Body of pancreas (tissue), 4 donors: ENCODE measurements at regions not wholly inside any gene's neighbourhood (a gene's known extent, or its start where the extent isn't known, plus 50 kb on each side); places are given as distances from the start of the nearest gene placed in this dataset.
"Not testable (repeated sequence)": the region's sequence is repeated elsewhere in the genome, so short reads cannot be mapped to it uniquely, and the experiment has no call there.

Experiments
- ATAC-seq: fragments of 150-250 bp; one replicate; pipeline ENCODE4 v1.9.1; 2016
- DNase-seq, 4 donors: peaks; one replicate each; pipeline ENCODE4 v3.0.0-alpha.2; 2019
- H3K27ac ChIP-seq, 4 donors: fragments of 200-600 bp; sonication (generic); 1 replicate in 3 of 4; 2 replicates in 1 of 4; pipeline versions ENCODE4 v1.5.1 to v1.6.1; 2016 to 2019; ENCODE audit warnings: mild to moderate bottlenecking in 1 of 4, mixed read lengths in 1 of 4, moderate library complexity in 1 of 4
- H3K27me3 ChIP-seq, 2 donors: fragments of 200-600 bp; sonication (generic); one replicate each; pipeline ENCODE4 v1.6.0; 2016; ENCODE audit warnings: mild to moderate bottlenecking in 1 of 2
- H3K36me3 ChIP-seq, 2 donors: fragments of 200-600 bp; sonication (generic); replicated peaks in 1 of 2; 2 replicates each; pipeline ENCODE4 v1.5.1; 2016; ENCODE audit warnings: low read depth in 2 of 2; ENCODE audit not compliant: insufficient read depth in 1 of 2
- H3K4me1 ChIP-seq: fragments of 200-600 bp; sonication (generic); one replicate; pipeline ENCODE4 v1.6.0; 2016
- H3K4me3 ChIP-seq, 2 donors: fragments of 200-600 bp; sonication (generic); 1 replicate in 1 of 2; 2 replicates in 1 of 2; pipeline ENCODE4 v1.5.1; 2016 to 2019
- H3K9me3 ChIP-seq, 3 donors: fragments of 200-600 bp; sonication (generic); 1 replicate in 2 of 3; 2 replicates in 1 of 3; pipeline ENCODE4 v1.5.1; 2016
- POLR2A ChIP-seq, 3 donors: fragments of 450-650 bp; IDR thresholded peaks; one replicate each; pipeline ENCODE4 v1.6.1; 2016; ENCODE audit warnings: antibody characterized with exemption in 3 of 3, mild to moderate bottlenecking in 2 of 3
- WGBS, 2 donors: methylation state at CpG; one replicate each; pipeline ENCODE4 v1.1.5; 2017; 5-methylcytosine and 5-hydroxymethylcytosine counted together
- intact Hi-C: fragments of 100-400 bp; cut with DNase I; formaldehyde crosslinking; loops from one replicate; pipeline ENCODE4 v1.15.1; 2023
- TF ChIP-seq, protein P1 (sequence below), 7 experiments: fragments of 450-650 bp in 4 of 7; fragments of 200-600 bp in 3 of 7; sonication (generic) in 3 of 7; IDR thresholded peaks; one replicate each; pipeline ENCODE4 v1.5.1; 2016 to 2019; ENCODE audit warnings: antibody characterized with exemption in 7 of 7

DNA sequence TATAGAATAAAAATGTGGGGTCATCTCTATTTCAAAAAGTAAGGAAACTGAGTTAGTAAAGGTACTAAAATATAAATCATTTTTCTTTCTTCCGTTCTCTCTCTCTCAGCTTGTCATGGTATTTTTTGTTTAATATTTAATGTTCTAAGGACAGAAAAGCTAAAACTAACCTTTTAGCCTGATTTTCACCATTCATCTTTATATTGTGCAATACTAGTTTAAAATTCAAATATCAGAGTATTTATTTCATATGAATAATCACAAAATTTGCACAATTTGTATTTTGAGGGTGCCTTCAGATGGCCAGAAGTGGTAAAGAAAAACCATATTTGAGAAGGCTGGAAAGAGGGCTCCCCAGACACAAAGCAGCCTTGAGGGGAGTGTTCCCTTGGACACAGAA is 197.6 kb upstream of the AR start:
- no peak for TF ChIP-seq POLR2A (IDR thresholded peaks at IDR 0.05)
- TF ChIP-seq, protein P1, sequence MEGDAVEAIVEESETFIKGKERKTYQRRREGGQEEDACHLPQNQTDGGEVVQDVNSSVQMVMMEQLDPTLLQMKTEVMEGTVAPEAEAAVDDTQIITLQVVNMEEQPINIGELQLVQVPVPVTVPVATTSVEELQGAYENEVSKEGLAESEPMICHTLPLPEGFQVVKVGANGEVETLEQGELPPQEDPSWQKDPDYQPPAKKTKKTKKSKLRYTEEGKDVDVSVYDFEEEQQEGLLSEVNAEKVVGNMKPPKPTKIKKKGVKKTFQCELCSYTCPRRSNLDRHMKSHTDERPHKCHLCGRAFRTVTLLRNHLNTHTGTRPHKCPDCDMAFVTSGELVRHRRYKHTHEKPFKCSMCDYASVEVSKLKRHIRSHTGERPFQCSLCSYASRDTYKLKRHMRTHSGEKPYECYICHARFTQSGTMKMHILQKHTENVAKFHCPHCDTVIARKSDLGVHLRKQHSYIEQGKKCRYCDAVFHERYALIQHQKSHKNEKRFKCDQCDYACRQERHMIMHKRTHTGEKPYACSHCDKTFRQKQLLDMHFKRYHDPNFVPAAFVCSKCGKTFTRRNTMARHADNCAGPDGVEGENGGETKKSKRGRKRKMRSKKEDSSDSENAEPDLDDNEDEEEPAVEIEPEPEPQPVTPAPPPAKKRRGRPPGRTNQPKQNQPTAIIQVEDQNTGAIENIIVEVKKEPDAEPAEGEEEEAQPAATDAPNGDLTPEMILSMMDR (IDR thresholded peaks at IDR 0.05): no peak
- no peak overlapping the region for H3K4me3 ChIP-seq
- H3K27me3 ChIP-seq: no peaks in the 10 kb centered on the region
- H3K36me3 ChIP-seq: no peaks in the 10 kb centered on the region
- H3K27ac ChIP-seq: no peak overlapping the region
- no peak for ATAC-seq
- H3K4me1 ChIP-seq: no peaks in the 10 kb centered on the region
- no peaks in the 10 kb centered on the region for H3K9me3 ChIP-seq
- intact Hi-C loops: no loop called here
- 75 to 79% methylated on average over 1 of the region's 1 CpG for WGBS, 2 donors
- DNase-seq: no peak

DNA sequence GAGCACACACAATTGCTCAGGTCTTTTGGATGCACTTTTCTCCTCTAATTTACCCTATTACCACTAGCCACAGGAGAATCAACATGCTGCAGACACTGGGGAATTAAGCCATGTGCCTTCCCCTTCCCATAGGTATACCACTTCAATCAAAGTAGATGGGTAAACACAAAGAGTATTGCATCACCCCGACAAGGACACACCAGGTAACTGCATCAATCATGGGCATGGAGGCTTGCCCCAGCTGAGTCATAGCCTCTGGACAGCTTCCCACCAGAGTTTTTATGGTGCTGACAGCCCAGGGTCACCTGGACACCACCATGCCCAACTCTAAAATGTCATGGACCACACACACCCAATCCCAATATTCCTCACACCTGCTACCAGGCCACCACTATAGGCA is 197.2 kb upstream of the AR start:
- Histone ChIP-seq H3K27ac (no peak overlapping the region), H3K4me3 (no peak overlapping the region), H3K9me3 (no peaks in the 10 kb centered on the region), H3K36me3 (no peaks in the 10 kb centered on the region), H3K27me3 (no peaks in the 10 kb centered on the region), H3K4me1 (no peaks in the 10 kb centered on the region)
- TF ChIP-seq, protein P1 (IDR thresholded peaks at IDR 0.05): no peak
- no peak for TF ChIP-seq POLR2A (IDR thresholded peaks at IDR 0.05)
- ATAC-seq (no peak), DNase-seq (peak in 3 of 4 donors; percentile 1 to 51 (median 15))
- intact Hi-C loops: no loop called here
- 17 to 25% methylated on average over 1 of the region's 1 CpG for WGBS, 2 donors

DNA sequence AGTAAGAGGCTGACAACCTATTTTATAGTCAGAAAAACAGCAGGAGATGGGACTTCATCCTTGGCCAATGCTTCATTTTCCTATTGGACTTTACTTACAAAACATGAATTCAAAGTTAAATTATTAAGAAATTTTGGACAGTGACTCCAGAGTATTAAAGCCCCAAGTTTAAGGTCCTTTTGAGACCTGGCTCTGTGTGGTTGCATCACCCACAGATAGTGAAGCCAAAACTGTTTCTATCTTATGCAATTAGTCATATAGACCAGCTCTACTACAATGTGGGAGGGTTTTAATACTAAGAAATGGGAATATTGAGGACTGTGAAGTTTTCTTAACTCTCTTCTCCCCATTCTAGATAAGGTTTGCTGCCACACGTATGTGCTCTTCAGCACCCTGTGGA is 196.7 kb upstream of the AR start:
- H3K4me1 ChIP-seq: no peaks in the 10 kb centered on the region
- H3K36me3 ChIP-seq: no peaks in the 10 kb centered on the region
- no peaks in the 10 kb centered on the region for H3K9me3 ChIP-seq
- no peaks in the 10 kb centered on the region for H3K27me3 ChIP-seq
- 53 to 56% methylated on average over 1 of the region's 1 CpG for WGBS, 2 donors
- intact Hi-C loops: no loop called here
- no peak overlapping the region for H3K4me3 ChIP-seq
- DNase-seq (no peak), ATAC-seq (no peak)
- TF ChIP-seq, protein P1 (IDR thresholded peaks at IDR 0.05): no peak
- no peak for TF ChIP-seq POLR2A (IDR thresholded peaks at IDR 0.05)
- H3K27ac ChIP-seq: no peak overlapping the region

DNA sequence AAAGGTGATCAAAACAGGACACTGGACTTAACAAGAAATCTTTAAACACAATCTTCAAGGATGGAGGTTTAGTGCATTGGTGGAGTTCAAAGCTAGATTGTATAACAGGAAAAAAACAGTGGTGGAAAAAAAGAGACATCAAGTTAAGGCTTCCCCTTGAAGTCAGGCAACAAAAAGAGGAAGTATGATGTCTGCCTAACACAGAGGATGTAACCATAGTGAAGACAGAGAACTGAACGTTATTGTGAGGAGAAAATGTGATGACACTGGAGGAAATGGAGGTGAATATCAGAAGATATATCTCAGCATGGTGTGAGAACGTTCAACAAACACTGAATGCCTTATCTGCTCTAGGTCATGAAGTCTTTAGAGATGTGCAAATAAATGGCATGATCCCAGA is 192.4 kb upstream of the AR start:
- no peaks in the 10 kb centered on the region for H3K27me3 ChIP-seq
- H3K27ac ChIP-seq: no peak overlapping the region
- no peaks in the 10 kb centered on the region for H3K36me3 ChIP-seq
- ATAC-seq (no peak), DNase-seq (no peak)
- H3K4me3 ChIP-seq: no peak overlapping the region
- 15 to 22% methylated on average over 2 of the region's 2 CpGs for WGBS, 2 donors
- TF ChIP-seq, protein P1 (IDR thresholded peaks at IDR 0.05): no peak
- TF ChIP-seq POLR2A (IDR thresholded peaks at IDR 0.05): no peak
- H3K9me3 ChIP-seq: no peaks in the 10 kb centered on the region
- no peaks in the 10 kb centered on the region for H3K4me1 ChIP-seq
- intact Hi-C loops: no loop called here

DNA sequence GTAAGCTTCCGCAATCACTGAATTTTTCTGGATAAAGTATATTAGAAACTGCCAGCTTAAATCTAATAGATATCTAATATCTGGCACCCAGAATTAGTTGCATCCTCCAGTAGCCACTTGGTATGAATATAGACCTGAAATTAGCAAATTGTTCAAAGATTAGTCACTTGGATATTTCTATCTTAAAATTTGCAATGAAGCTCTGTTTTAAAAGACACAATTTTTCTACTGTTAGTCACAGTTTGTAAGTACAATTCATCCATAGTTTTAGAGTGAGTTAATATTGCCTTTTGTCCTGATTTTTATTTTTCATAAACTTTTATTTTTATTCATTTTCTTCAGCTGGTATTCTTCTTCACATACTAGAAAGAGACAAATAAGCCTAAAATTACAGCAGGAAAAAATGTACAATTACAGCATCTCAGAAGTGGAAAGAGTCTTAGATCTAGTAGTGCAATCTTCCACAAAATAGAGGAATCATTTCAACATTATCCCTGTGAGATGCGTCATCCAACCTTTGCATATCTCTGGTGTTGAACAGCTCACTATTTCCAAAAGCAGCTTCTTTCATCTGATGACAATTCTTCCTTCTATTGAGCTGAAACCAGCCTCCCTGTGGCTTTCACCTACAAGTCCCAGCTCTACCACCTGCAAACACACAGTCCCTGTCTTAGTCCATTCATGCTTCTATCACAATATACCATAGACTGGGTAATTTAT is 190.0 kb upstream of the AR start:
- DNase-seq (no peak), ATAC-seq (no peak)
- intact Hi-C loops: no loop called here
- Histone ChIP-seq H3K9me3 (no peaks in the 10 kb centered on the region), H3K36me3 (no peaks in the 10 kb centered on the region), H3K27ac (no peak overlapping the region), H3K27me3 (no peaks in the 10 kb centered on the region), H3K4me3 (no peak overlapping the region), H3K4me1 (no peaks in the 10 kb centered on the region)
- WGBS, 2 donors: 69 to 77% methylated on average over 2 of the region's 2 CpGs
- TF ChIP-seq, protein P1 (IDR thresholded peaks at IDR 0.05): no peak
- no peak for TF ChIP-seq POLR2A (IDR thresholded peaks at IDR 0.05)

DNA sequence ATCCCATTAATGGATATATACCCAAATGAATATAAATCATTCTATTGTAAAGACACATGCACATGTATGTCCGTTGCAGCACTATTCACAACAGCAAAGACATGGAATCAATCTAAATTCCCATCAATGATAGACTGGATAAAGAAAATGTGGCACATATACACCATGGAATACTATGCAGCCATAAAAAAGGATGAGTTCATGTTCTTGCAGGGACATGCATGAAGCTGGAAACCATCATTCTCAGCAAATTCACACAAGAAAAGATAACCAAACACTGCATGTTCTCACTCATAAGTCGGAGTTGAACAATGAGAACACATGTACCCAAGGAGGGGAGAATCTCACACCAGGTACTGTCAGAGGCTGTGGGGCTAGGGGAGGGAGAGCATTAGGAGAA is 182.6 kb upstream of the AR start:
- ATAC-seq, H3K9me3 ChIP-seq, H3K4me1 ChIP-seq, H3K4me3 ChIP-seq, intact Hi-C loops, DNase-seq, H3K27me3 ChIP-seq, H3K36me3 ChIP-seq, H3K27ac ChIP-seq: not testable (repeated sequence)
- WGBS, 2 donors: 49 to 52% methylated on average over 2 of the region's 2 CpGs
